Gastroesophageal sphincter (tissue), 4 donors: ENCODE measurements at regions not wholly inside any gene's neighbourhood (a gene's known extent, or its start where the extent isn't known, plus 50 kb on each side); places are given as distances from the start of the nearest gene placed in this dataset.

Experiments
- ATAC-seq: fragments of 150-250 bp; one replicate; pipeline ENCODE4 v1.9.1; 2016; ENCODE audit warnings: mild to moderate bottlenecking, moderate library complexity
- H3K27ac ChIP-seq, 4 donors: fragments of 200-600 bp; sonication (generic) in 3 of 4; 1 replicate in 3 of 4; 2 replicates in 1 of 4; pipeline ENCODE4 v1.5.1; 2016 to 2019
- H3K27me3 ChIP-seq: fragments of 200-600 bp; sonication (generic); one replicate; pipeline ENCODE4 v1.5.1; 2019
- H3K36me3 ChIP-seq, 2 donors: fragments of 200-600 bp; sonication (generic); one replicate each; pipeline ENCODE4 v1.5.1; 2019; ENCODE audit warnings: control low read depth in 1 of 2
- H3K4me1 ChIP-seq, 3 donors: fragments of 200-600 bp; sonication (generic); 1 replicate in 2 of 3; 2 replicates in 1 of 3; pipeline ENCODE4 v1.5.1; 2016 to 2019; ENCODE audit warnings: control low read depth in 2 of 3
- H3K4me3 ChIP-seq, 2 donors: fragments of 200-600 bp; sonication (generic); one replicate each; pipeline ENCODE4 v1.5.1; 2019; ENCODE audit warnings: mild to moderate bottlenecking in 1 of 2, moderate library complexity in 1 of 2
- H3K9me3 ChIP-seq, 3 donors: fragments of 200-600 bp; sonication (generic); one replicate each; pipeline ENCODE4 v1.5.1; 2017 to 2019; ENCODE audit warnings: control low read depth in 2 of 3
- EP300 ChIP-seq: sonication (generic); formaldehyde crosslinking; IDR thresholded peaks from one replicate; pipeline ENCODE4 v1.6.1; 2017; ENCODE audit warnings: antibody characterized with exemption, mild to moderate bottlenecking
- POLR2A ChIP-seq, 2 donors: fragments of 450-650 bp; IDR thresholded peaks; one replicate each; pipeline ENCODE4 v1.6.1; 2017; ENCODE audit warnings: antibody characterized with exemption in 2 of 2, mild to moderate bottlenecking in 2 of 2, moderate library complexity in 1 of 2
- POLR2AphosphoS5 ChIP-seq: sonication (generic); formaldehyde crosslinking; IDR thresholded peaks from one replicate; pipeline ENCODE4 v1.6.1; 2017; ENCODE audit warnings: antibody characterized with exemption
- WGBS, 2 donors: methylation state at CpG; one replicate each; pipeline ENCODE4 v1.1.5; 2018; ENCODE audit warnings: low coverage in 1 of 2; 5-methylcytosine and 5-hydroxymethylcytosine counted together
- TF ChIP-seq, protein P1 (sequence below), 4 experiments: fragments of 200-600 bp in 2 of 4; fragments of 450-650 bp in 2 of 4; sonication (generic) in 1 of 4; IDR thresholded peaks; one replicate each; pipeline ENCODE4 v1.5.1; 2017 to 2019; ENCODE audit warnings: antibody characterized with exemption in 4 of 4, mild to moderate bottlenecking in 2 of 4, moderate library complexity in 2 of 4

DNA sequence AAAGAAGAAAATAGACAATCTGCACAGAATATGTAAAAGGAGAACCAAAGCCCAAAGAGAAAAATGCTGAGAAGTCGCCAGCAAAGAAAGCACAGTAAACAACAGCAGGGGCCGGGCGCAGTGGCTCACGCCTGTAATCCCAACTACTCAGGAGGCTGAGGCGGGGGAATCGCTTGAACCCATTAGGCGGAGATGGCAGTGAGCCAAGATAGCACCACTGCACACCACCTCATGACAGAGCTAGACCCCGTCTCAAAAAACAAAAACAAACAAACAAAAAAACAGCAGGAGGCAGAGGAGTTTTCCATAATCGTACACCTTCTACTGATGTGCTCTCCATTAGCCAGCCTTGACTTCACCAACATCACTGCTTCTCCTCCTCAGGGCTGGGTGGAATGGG lies 153.2 kb downstream of the LYPLAL1 start:
- Histone ChIP-seq H3K36me3 (peaks cover 0 to 7% of the 10 kb centered on the region in 2 donors), H3K4me1 (no peaks in the 10 kb centered on the region), H3K27ac (no peak overlapping the region), H3K4me3 (no peak overlapping the region), H3K9me3 (no peaks in the 10 kb centered on the region), H3K27me3 (no peaks in the 10 kb centered on the region)
- TF ChIP-seq POLR2A (IDR thresholded peaks at IDR 0.05): no peak
- no peak for TF ChIP-seq POLR2AphosphoS5
- TF ChIP-seq, protein P1, sequence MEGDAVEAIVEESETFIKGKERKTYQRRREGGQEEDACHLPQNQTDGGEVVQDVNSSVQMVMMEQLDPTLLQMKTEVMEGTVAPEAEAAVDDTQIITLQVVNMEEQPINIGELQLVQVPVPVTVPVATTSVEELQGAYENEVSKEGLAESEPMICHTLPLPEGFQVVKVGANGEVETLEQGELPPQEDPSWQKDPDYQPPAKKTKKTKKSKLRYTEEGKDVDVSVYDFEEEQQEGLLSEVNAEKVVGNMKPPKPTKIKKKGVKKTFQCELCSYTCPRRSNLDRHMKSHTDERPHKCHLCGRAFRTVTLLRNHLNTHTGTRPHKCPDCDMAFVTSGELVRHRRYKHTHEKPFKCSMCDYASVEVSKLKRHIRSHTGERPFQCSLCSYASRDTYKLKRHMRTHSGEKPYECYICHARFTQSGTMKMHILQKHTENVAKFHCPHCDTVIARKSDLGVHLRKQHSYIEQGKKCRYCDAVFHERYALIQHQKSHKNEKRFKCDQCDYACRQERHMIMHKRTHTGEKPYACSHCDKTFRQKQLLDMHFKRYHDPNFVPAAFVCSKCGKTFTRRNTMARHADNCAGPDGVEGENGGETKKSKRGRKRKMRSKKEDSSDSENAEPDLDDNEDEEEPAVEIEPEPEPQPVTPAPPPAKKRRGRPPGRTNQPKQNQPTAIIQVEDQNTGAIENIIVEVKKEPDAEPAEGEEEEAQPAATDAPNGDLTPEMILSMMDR (IDR thresholded peaks at IDR 0.05): no peak
- no peak for TF ChIP-seq EP300
- WGBS, 2 donors: 80 to 98% methylated on average over 1 to 8 of the region's 9 CpGs
- no peak for ATAC-seq

DNA sequence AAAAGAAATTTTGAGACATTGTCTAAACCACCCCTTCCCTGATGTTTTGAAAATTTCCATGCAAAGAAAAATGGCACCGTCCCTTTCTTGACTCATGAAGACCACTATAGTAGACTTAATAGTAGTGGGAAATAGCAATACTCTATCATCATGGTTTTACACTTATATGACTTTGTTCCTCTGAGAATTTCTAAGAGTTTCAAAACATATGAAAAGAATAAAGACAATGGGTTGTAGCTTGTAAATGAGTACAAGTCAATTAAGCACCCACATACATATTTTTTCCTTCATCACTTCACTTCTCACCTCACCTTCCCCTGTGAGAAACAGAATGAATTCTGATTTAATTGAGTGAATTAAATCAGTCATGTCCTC lies 151.7 kb downstream of the LYPLAL1 start:
- no peaks in the 10 kb centered on the region for H3K4me1 ChIP-seq
- H3K36me3 ChIP-seq: peaks cover 0 to 7% of the 10 kb centered on the region in 2 donors
- 88% methylated on average over 1 of the region's 1 CpG for WGBS, 2 donors
- H3K9me3 ChIP-seq: no peaks in the 10 kb centered on the region
- no peak overlapping the region for H3K27ac ChIP-seq
- ATAC-seq: no peak
- TF ChIP-seq, protein P1 (IDR thresholded peaks at IDR 0.05): no peak
- TF ChIP-seq EP300 (no peak), POLR2A (IDR thresholded peaks at IDR 0.05) (no peak), POLR2AphosphoS5 (no peak)
- H3K27me3 ChIP-seq: no peaks in the 10 kb centered on the region
- H3K4me3 ChIP-seq: no peak overlapping the region

DNA sequence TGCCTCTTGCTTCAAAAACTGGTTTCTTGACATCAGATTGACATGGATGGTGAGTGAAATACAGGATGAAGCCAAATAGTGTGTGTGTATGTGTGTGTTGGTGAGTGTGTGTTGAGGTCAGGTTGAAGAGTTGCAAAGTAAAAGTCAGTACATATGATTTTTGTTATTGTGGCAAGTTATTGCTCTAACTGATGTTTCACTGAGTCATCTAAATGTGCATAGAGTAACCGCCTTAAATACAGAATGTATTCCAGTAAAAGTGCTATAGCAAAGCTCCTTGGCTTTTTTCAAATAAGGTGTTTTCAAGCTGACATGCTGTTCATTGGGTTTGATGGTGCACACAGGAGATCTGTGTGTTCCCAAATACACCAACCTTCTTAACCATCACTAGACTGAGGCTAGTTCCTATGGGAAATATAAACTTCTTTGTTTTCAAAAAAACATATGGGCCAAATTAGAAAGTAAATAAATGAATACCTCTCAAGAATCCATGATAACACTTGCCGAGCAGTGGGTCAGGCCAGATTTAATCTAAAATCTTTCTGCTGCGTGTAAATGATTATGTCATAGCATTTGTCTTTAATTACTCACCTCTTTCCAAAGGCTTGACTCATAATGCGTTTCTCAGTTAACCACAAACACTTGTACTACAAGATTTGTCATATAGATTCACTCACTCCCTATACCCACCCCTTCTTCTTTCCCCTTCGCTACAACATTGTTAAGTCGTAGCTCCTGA lies 151.1 kb downstream of the LYPLAL1 start:
- H3K4me1 ChIP-seq: no peaks in the 10 kb centered on the region
- H3K9me3 ChIP-seq: no peaks in the 10 kb centered on the region
- no peak for TF ChIP-seq POLR2AphosphoS5
- TF ChIP-seq, protein P1 (IDR thresholded peaks at IDR 0.05): no peak
- TF ChIP-seq EP300: no peak
- TF ChIP-seq POLR2A (IDR thresholded peaks at IDR 0.05): no peak
- no peaks in the 10 kb centered on the region for H3K27me3 ChIP-seq
- no peak overlapping the region for H3K4me3 ChIP-seq
- ATAC-seq: no peak
- 66 to 92% methylated on average over 6 of the region's 6 CpGs for WGBS, 2 donors
- H3K27ac ChIP-seq: no peak overlapping the region
- H3K36me3 ChIP-seq: peaks cover 0 to 7% of the 10 kb centered on the region in 2 donors

DNA sequence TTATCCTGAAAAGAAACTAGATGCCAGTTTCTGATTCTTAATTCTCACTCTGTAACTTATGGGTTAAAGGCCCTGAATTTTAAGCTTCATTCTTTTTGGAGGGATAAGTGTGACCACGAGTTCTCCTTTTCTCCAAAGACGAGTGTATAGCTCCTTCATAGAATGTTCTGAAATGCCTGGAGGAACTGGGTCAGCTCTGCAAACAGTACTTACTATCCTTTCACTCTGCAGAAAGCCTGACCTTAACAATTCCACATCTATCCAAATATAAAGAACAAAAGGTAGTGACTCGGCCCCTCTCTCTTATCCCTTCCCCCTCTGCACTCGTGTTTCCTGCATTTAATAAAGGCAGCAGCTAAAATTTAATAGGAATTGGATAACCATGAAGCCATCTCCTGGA lies 150.5 kb downstream of the LYPLAL1 start:
- H3K27ac ChIP-seq: no peak overlapping the region
- 43 to 66% methylated on average over 4 of the region's 4 CpGs for WGBS, 2 donors
- no peak overlapping the region for H3K4me3 ChIP-seq
- ATAC-seq: no peak
- no peaks in the 10 kb centered on the region for H3K4me1 ChIP-seq
- H3K9me3 ChIP-seq: no peaks in the 10 kb centered on the region
- H3K27me3 ChIP-seq: no peaks in the 10 kb centered on the region
- TF ChIP-seq, protein P1 (IDR thresholded peaks at IDR 0.05): no peak
- no peak for TF ChIP-seq POLR2A (IDR thresholded peaks at IDR 0.05)
- TF ChIP-seq EP300: no peak
- TF ChIP-seq POLR2AphosphoS5: no peak
- peaks cover 0 to 7% of the 10 kb centered on the region in 2 donors for H3K36me3 ChIP-seq

DNA sequence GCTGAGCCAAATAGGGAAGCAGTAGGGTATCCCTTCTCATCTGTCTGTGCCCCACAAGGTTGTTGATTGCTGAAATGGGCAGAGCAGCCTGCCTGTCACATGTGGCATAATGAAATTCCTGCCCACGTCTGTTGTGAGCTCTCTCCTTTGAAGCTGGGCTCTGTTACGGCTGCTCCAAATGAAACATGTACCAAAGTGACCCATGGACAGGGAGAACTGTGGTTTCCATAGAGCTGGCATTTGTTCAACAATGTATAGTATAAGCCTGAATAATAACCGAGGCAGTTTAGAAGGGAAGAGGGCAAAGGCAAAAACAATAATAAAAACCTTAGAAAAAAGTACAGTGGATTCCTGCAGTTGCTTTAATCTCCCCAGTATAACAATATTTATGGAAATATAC lies 149.7 kb downstream of the LYPLAL1 start:
- H3K4me1 ChIP-seq: no peaks in the 10 kb centered on the region
- H3K27ac ChIP-seq: no peak overlapping the region
- no peaks in the 10 kb centered on the region for H3K27me3 ChIP-seq
- H3K9me3 ChIP-seq: no peaks in the 10 kb centered on the region
- ATAC-seq: no peak
- H3K4me3 ChIP-seq: no peak overlapping the region
- WGBS, 2 donors: 71 to 77% methylated on average over 2 to 3 of the region's 3 CpGs
- H3K36me3 ChIP-seq: peaks cover 0 to 7% of the 10 kb centered on the region in 2 donors
- no peak for TF ChIP-seq POLR2AphosphoS5
- TF ChIP-seq POLR2A (IDR thresholded peaks at IDR 0.05): no peak
- no peak for TF ChIP-seq EP300
- TF ChIP-seq, protein P1 (IDR thresholded peaks at IDR 0.05): no peak
